GM12878 (cell line): ENCODE measurements at regions not wholly inside any gene's neighbourhood (a gene's known extent, or its start where the extent isn't known, plus 50 kb on each side); places are given as distances from the start of the nearest gene placed in this dataset.

Experiments used
- ATAC-seq: fragments of 200-7000 bp; cut with Tn5 transposase; 3 replicates; pipeline ENCODE4 v1.9.1; 2020; ENCODE audit warnings: mild to moderate bottlenecking, moderate library complexity
- BruUV-seq: library from RNA; stranded (reverse); fragments of 400-500 nt; replicated peaks from 2 replicates; lab custom pipeline; 2021; lab: Mats Ljungman, UMichigan
- CTCF ChIA-PET: fragments of 300-600 bp; sonication (Branson Sonifier 250); formaldehyde crosslinking; extraction: SDS; loops from one replicate; lab custom pipeline; 2021; ENCODE audit warnings: inconsistent platforms; lab: Yijun Ruan, JAX
- POLR2A ChIA-PET: fragments of 350-600 bp; formaldehyde crosslinking; extraction: SDS; loops from one replicate; lab custom pipeline; 2021; ENCODE audit warnings: inconsistent platforms; lab: Charles Lee
- RAD21 ChIA-PET: fragments of 300-600 bp; sonication (Branson Sonifier 250); formaldehyde crosslinking; loops from one replicate; lab custom pipeline; 2023; ENCODE audit warnings: antibody characterized with exemption; ENCODE audit not compliant: unreplicated experiment; lab: Charles Lee
- SMC1A ChIA-PET: fragments of 300-600 bp; sonication (Branson Sonifier 250); formaldehyde crosslinking; loops from one replicate; lab custom pipeline; 2023; ENCODE audit not compliant: unreplicated experiment, uncharacterized antibody; lab: Charles Lee
- DNase-seq: peaks from one replicate; pipeline ENCODE4 v3.0.0-alpha.2; 2011; ENCODE audit warnings: low read depth, low spot score
- FAIRE-seq: peaks from 3 replicates; lab custom pipeline; 2011; peaks lifted over from hg19 to GRCh38; lab: Jason Lieb, UNC
- H2AFZ ChIP-seq: 2 replicates; pipeline ENCODE4 v1.6.0; 2011; ENCODE audit warnings: low read depth, low read length, control low read depth; ENCODE audit not compliant: control insufficient read depth
- H3K27ac ChIP-seq: 2 replicates; pipeline ENCODE4 v1.5.1; 2011; ENCODE audit warnings: control low read depth; ENCODE audit not compliant: control insufficient read depth, insufficient read depth
- H3K27me3 ChIP-seq, 2 experiments: replicated peaks in 1 of 2; 2 replicates each; pipeline versions ENCODE4 v1.6.0 to v1.6.1; 2011; ENCODE audit warnings: low read length in 1 of 2; ENCODE audit not compliant: control insufficient read depth in 2 of 2, insufficient read depth in 2 of 2
- H3K36me3 ChIP-seq, 2 experiments: 2 replicates each; pipeline ENCODE4 v1.5.1; 2011; ENCODE audit warnings: low read length in 1 of 2; ENCODE audit not compliant: control insufficient read depth in 2 of 2, insufficient read depth in 2 of 2
- H3K4me1 ChIP-seq: 2 replicates; pipeline ENCODE4 v1.6.1; 2011; ENCODE audit warnings: mild to moderate bottlenecking, low read length, moderate library complexity, mixed read lengths; ENCODE audit not compliant: control insufficient read depth, insufficient read depth
- H3K4me2 ChIP-seq: 2 replicates; pipeline ENCODE4 v1.6.0; 2011; ENCODE audit warnings: control low read depth; ENCODE audit not compliant: control insufficient read depth, insufficient read depth
- H3K4me3 ChIP-seq: fragments of 200-600 bp; sonication (generic); 2 replicates; pipeline ENCODE4 v1.5.1; 2016
- H3K79me2 ChIP-seq: 2 replicates; pipeline ENCODE4 v1.6.0; 2011; ENCODE audit warnings: low read length; ENCODE audit not compliant: control insufficient read depth, insufficient read depth
- H3K9ac ChIP-seq: 2 replicates; pipeline ENCODE4 v1.8.0; 2011; ENCODE audit warnings: low read length, control low read depth, mixed read lengths; ENCODE audit not compliant: control insufficient read depth, insufficient read depth
- H3K9me3 ChIP-seq: replicated peaks from 3 replicates; pipeline ENCODE4 v1.5.1; 2011; ENCODE audit warnings: mild to moderate bottlenecking, low read length; ENCODE audit not compliant: control insufficient read depth, insufficient read depth
- H4K20me1 ChIP-seq: 2 replicates; pipeline ENCODE4 v1.6.0; 2011; ENCODE audit not compliant: control insufficient read depth, insufficient read depth
- ASH2L ChIP-seq: fragments of 300-600, 200-600 bp; sonication (generic); IDR thresholded peaks from 2 replicates; pipeline ENCODE4 v1.6.1; 2017; ENCODE audit warnings: low read depth, mild to moderate bottlenecking, borderline replicate concordance
- BCL11A ChIP-seq: IDR thresholded peaks from 2 replicates; pipeline ENCODE4 v1.6.1; 2011; ENCODE audit warnings: low read depth, low read length
- CREM ChIP-seq: IDR thresholded peaks from 2 replicates; pipeline ENCODE4 v1.6.1; 2014; ENCODE audit warnings: antibody characterized with exemption, low read depth
- E2F4 ChIP-seq: IDR thresholded peaks from 2 replicates; pipeline ENCODE4 v1.6.1; 2012; ENCODE audit warnings: low read depth, low read length, improper control_type of control experiment
- HCFC1 ChIP-seq: fragments of 150-350 bp; IDR thresholded peaks from 2 replicates; pipeline ENCODE4 v1.6.1; 2014; ENCODE audit warnings: low read length
- MEF2A ChIP-seq: IDR thresholded peaks from 2 replicates; pipeline ENCODE4 v1.6.1; 2011; ENCODE audit warnings: low read depth, mild to moderate bottlenecking, low read length, moderate library complexity; ENCODE audit not compliant: insufficient read depth
- MTA2 ChIP-seq: fragments of 450-650 bp; IDR thresholded peaks from 2 replicates; pipeline ENCODE4 v1.6.1; 2016; ENCODE audit warnings: low read depth, mild to moderate bottlenecking, moderate library complexity
- RAD51 ChIP-seq: fragments of 450-650 bp; IDR thresholded peaks from 2 replicates; pipeline ENCODE4 v1.6.1; 2016; ENCODE audit warnings: moderate library complexity, mild to moderate bottlenecking, inconsistent platforms
- RFX5 ChIP-seq: IDR thresholded peaks from 2 replicates; pipeline ENCODE4 v1.6.1; 2011; ENCODE audit warnings: low read depth, low read length, improper control_type of control experiment
- SKIL ChIP-seq: fragments of 450-650 bp; IDR thresholded peaks from 2 replicates; pipeline ENCODE4 v1.6.1; 2017; ENCODE audit warnings: mild to moderate bottlenecking, low read depth, inconsistent platforms; ENCODE audit not compliant: poor library complexity, severe bottlenecking
- TBL1XR1 ChIP-seq: IDR thresholded peaks from 2 replicates; pipeline ENCODE4 v1.6.1; 2012; ENCODE audit warnings: low read depth, low read length, improper control_type of control experiment
- ZNF217 ChIP-seq: fragments of 450-650 bp; IDR thresholded peaks from 2 replicates; pipeline ENCODE4 v1.6.1; 2017; ENCODE audit warnings: antibody characterized with exemption, mild to moderate bottlenecking
- WGBS: methylation state at CpG from one replicate; pipeline ENCODE4 v1.1.6; 2016; ENCODE audit warnings: low lambda C conversion rate; ENCODE audit not compliant: insufficient replicate concordance, insufficient coverage; ENCODE audit errors: missing lambda C conversion rate; 5-methylcytosine and 5-hydroxymethylcytosine counted together
- in situ Hi-C: fragments of 300-500 bp; cut with MboI; formaldehyde crosslinking; loops from 9 replicates; pipeline ENCODE4 v1.14.3; 2018; ENCODE audit warnings: mixed read lengths
- intact Hi-C: fragments of 100-400 bp; cut with micrococcal nuclease; formaldehyde crosslinking; loops from one replicate; pipeline ENCODE4 v1.14.2; 2022; ENCODE audit not compliant: unreplicated experiment
- TF ChIP-seq, protein P1 (sequence below): IDR thresholded peaks from 2 replicates; pipeline ENCODE4 v1.6.1; 2011; ENCODE audit warnings: borderline replicate concordance, low read depth, mild to moderate bottlenecking, moderate library complexity, mixed read lengths, low read length; ENCODE audit not compliant: insufficient read depth; ENCODE audit errors: extremely low read length

DNA sequence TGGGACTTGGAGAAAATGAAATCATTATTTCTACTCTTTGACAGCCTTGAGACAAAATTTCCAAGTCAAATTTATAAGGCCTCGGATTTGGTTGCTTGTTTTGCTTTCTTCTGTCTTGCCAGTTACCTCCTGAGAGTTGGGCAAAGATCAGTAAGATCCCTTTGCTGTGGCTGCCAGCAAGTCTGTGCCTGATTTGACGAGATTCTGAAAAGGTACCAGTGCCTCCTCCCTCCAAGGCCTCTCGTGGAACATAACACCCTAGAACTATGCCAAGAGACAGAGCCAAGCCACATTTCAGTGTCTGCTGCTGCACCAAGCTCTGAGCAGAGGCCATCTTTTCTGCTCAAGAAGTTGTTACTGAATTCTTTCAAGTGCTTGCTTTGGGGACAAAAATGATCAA, 61.0 kb downstream of the GTPBP8 start:
- FAIRE-seq (no peak), DNase-seq (no peak), ATAC-seq (no peak)
- H3K27ac ChIP-seq = no peak overlapping the region
- no peaks in the 10 kb centered on the region for H4K20me1 ChIP-seq
- ChIA-PET SMC1A (interaction anchor here (1.3 to 3.6 kb wide), 3 partner anchors 19 to 237 kb away, joined by 4 to 19 read pairs (median 5); no protein-coding TSS in a partner anchor), RAD21 (interaction anchor here (1.5 kb wide), 1 partner anchor 237 kb away, joined by 6 read pairs; no protein-coding TSS in a partner anchor), POLR2A (no interaction called here), CTCF (interaction anchor here (1.5 to 2.0 kb wide), 2 partner anchors 236 to 238 kb away, joined by 8 to 13 read pairs; no protein-coding TSS in a partner anchor)
- H3K27me3 ChIP-seq = no peaks in the 10 kb centered on the region
- WGBS = 99% methylated on average over 3 of the region's 3 CpGs
- in situ Hi-C loops (loop anchor here (5.0 kb wide), 1 partner anchor 236 kb away; no protein-coding TSS in a partner anchor), intact Hi-C loops (loop anchor here (1.0 to 5.0 kb wide), 4 partner anchors 86 to 527 kb away; no protein-coding TSS in a partner anchor)
- no peak for TF ChIP-seq ZNF217
- no peak for TF ChIP-seq E2F4
- no peak for TF ChIP-seq RAD51
- TF ChIP-seq, protein P1, sequence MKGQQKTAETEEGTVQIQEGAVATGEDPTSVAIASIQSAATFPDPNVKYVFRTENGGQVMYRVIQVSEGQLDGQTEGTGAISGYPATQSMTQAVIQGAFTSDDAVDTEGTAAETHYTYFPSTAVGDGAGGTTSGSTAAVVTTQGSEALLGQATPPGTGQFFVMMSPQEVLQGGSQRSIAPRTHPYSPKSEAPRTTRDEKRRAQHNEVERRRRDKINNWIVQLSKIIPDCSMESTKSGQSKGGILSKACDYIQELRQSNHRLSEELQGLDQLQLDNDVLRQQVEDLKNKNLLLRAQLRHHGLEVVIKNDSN = no peak
- TF ChIP-seq MEF2A = no peak
- no peak for TF ChIP-seq TBL1XR1
- TF ChIP-seq ASH2L = no peak
- TF ChIP-seq CREM = no peak
- TF ChIP-seq BCL11A = no peak
- no peak for TF ChIP-seq MTA2
- no peak for TF ChIP-seq RFX5
- TF ChIP-seq HCFC1 = no peak
- TF ChIP-seq SKIL = no peak
- H3K4me3 ChIP-seq = no peak overlapping the region
- H3K9ac ChIP-seq = no peak overlapping the region
- H3K4me1 ChIP-seq = peaks cover 7% of the 10 kb centered on the region
- H2AFZ ChIP-seq = no peak overlapping the region
- no peaks in the 10 kb centered on the region for H3K79me2 ChIP-seq
- no peaks in the 10 kb centered on the region for H3K9me3 ChIP-seq
- no TSS peak for BruUV-seq
- H3K36me3 ChIP-seq = no peaks in the 10 kb centered on the region
- no peak overlapping the region; the same call in 1 of the 2 replicates for H3K4me2 ChIP-seq
